GM19025 (cell line): ENCODE measurements at regions not wholly inside any gene's neighbourhood (a gene's known extent, or its start where the extent isn't known, plus 50 kb on each side); places are given as distances from the start of the nearest gene placed in this dataset.

Source experiments
- ATAC-seq: cut with Tn5 transposase; IDR thresholded peaks from one replicate; pipeline ENCODE4 v1.9.1; 2021; ENCODE audit warnings: mild to moderate bottlenecking, low read depth, moderate library complexity; ENCODE audit not compliant: unreplicated experiment

GRCh38 chr22:49184736-49185135 lies 642.9 kb downstream of the BRD1 start:
- ATAC-seq, result no peak

- no peak for ATAC-seq
Measured at GRCh38 chr22:49183826-49184216, 643.9 kb downstream of the BRD1 start.

- no peak for ATAC-seq
Measured at GRCh38 chr22:49183208-49183825, 644.4 kb downstream of the BRD1 start.

DNA sequence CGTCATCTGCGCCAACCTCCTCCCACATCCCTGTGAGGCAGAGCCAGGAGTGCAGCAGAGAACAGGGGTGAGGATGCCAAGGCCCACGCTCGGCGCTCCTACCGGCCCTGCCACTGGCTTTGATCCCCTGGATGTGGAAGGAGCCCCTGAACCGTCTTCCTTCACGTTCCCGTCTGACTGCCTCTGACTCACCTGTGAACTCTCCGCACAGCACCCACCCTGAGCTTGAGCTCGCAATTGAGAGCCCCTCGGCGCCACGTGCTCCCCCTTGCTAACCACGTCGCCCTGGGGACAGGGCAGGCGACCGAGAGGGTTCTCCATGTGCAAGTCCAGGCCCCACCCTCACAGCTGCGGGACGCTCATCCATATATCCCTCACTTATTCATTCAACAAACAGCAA lies 645.3 kb downstream of the BRD1 start:
- ATAC-seq, result no peak

- ATAC-seq, result no peak
Measured at GRCh38 chr22:49181942-49182341, 645.7 kb downstream of the BRD1 start.

DNA sequence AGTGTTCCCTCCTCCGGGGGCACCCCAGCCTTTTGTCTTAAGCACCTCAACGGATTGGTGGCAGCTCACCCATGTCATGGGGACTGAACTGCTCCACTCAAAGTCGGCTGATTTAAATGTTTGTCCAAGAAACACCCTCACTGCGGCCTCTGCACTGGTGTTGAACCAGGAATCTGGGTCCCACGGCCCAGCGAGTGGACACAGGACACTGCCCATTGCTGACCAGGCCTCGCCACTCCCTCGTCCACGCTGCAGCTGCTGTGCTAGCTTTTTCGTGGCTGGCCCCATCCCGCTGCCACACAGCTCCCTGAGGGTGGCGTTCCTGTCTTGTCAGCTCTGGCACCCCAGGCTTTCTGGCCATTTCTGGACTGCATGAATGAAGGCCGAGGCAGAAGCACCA lies 646.2 kb downstream of the BRD1 start:
- no peak for ATAC-seq

DNA sequence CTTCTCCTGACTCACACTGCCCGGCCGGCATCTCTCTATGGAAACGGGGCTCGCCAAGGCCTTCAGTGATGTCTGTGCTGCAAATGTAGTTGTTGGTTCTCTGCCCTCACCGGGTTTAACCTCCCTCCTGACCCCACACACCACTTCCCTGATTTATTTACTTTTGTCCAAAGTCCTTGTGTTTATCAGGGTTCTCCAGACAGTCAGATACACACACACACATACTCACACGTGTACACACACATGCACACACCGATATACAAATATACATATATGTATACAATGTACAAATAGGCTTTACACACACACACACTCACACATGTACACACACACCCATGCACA lies 647.0 kb downstream of the BRD1 start:
- no peak for ATAC-seq

- no peak for ATAC-seq
Measured at GRCh38 chr22:49179886-49180682, 647.6 kb downstream of the BRD1 start.

DNA sequence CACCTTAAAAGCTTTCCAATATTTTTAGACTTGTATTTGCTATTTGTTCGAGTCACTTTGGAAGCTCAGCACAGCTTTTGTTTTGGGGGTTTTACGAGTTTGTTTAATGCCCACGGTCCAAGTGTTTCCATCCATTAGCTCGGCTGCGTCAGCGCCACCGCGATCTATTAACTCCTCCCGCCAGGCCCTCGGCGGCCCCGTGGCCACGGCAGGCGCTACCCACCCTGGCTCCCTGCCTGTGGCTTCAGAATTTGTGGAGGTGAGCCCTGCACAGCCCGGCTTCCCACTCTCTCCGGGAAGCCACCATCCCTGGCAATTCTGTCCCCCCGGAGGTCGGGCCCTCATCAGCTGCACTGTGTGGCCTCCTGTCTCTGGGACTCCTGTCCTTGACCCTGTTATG lies 648.5 kb downstream of the BRD1 start:
- no peak for ATAC-seq

- no peak for ATAC-seq
Measured at GRCh38 chr22:49178246-49179005, 649.2 kb downstream of the BRD1 start.

- ATAC-seq, result no peak
Measured at GRCh38 chr22:49177666-49178065, 650.0 kb downstream of the BRD1 start.

DNA sequence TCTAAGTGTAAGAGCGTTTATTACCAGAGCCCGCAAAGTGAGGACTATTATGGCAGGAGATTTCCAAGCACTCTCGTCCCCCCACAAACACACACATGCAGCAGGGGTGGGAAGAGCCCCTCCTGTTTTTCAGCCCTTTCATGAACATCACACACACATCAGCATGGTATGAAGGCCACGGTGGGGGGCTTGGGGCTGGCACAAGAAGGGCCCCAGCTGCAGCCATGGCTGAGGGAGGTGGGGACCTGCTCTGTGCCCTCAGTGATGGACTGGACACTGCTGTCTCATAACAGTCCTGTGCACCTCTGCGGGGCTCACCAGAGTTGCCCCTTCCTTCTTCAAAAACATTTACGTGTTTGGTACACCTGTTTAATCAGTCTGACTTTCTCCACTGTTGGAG lies 650.7 kb downstream of the BRD1 start:
- ATAC-seq, result no peak

- ATAC-seq, result no peak
Measured at GRCh38 chr22:49170053-49170452, 657.6 kb downstream of the BRD1 start.

- ATAC-seq, result no peak
Measured at GRCh38 chr22:49169074-49169744, 658.5 kb downstream of the BRD1 start.

GRCh38 chr22:49168219-49168813 lies 659.4 kb downstream of the BRD1 start:
- ATAC-seq, result no peak

DNA sequence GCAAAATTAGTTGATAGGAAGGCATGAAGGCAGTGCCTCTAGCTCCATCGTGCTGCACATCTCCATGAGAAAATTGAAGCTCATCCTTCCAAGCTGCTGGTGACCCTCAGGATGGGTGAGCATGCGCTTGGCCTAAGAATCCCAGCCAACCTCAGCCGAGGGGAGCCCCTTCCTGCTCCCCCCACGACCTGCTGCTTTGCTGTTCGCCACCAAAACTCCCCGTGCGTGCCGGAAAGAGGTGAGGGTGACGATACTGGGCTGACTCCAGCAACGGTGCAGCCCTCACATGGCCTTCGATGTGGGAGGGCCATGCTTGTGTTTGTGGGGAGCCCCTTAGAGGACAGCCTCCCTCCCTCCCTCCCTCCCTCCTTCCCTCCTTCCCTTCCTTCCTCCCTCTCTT lies 660.9 kb downstream of the BRD1 start:
- no peak for ATAC-seq

DNA sequence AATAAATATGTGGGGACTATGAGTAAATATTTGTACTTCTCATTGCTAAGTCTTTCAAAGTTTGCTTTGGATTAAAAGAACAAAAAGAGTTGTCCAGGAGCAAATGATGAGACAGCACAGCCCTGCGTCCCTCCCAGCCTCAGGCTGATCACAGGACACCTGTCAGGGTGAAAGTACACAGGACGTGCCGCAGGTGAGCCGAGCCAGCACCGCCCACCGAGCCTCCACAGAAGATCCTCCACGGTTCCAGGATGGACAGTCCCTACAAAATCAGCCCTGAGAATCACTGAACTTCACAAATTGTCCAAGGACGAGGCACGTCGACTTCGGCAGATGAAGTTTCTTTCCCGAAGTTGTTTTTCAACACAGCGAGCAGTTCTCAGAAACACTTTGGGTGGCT lies 661.5 kb downstream of the BRD1 start:
- ATAC-seq, result no peak

- no peak for ATAC-seq
Measured at GRCh38 chr22:49164773-49165320, 662.8 kb downstream of the BRD1 start.

DNA sequence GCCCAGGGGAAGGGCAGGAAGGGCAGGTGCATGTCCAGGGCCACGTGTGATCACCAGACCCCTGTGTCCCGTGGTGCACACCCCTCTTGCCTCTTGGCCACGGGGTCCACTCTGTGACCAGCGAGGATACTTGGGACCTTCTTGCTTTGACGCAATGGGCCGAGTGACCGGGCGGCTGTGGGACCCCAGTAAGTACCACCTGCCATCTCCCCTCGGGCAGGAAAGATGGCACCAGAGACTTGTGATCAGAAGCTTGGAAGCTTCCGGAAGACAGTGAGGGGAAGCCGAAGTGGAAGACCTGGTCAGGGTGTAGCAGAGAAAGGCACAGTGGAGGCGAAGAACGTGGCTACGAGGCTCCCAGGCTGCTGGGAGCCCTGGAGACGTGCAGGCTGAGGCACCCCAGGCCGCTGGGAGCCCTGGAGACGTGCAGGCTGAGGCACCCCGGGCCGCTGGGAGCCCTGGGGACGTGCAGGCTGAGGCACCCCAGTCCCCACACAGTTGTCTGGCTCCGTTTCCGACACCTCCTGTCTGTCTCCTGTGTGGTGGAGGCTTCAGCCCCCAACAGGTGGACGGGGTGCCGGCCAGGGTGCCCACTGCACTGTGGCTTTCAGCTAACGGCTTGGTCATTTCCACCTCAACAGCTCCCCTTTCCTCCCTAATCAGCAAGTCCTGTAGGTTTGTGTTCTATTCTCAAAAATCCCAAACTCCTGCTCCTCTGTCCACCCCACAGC lies 663.5 kb downstream of the BRD1 start:
- no peak for ATAC-seq
